ENCODE measurements at regions not wholly inside any gene's neighbourhood (a gene's known extent, or its start where the extent isn't known, plus 50 kb on each side); places are given as distances from the start of the nearest gene placed in this dataset.

- TF ChIP-seq CTCF (conservative IDR thresholded peaks at IDR 0.05; ENCODE audit: low read depth, low read length), result no peak
- no peak for TF ChIP-seq EZH2 (IDR thresholded peaks at IDR 0.05; ENCODE audit: low read length, unreplicated experiment)
- TF ChIP-seq EZH2phosphoT487 (IDR thresholded peaks at IDR 0.05; ENCODE audit: borderline replicate concordance, low read length), result no peak
Observed at GRCh38 chr9:103089357-103089756, 94.2 kb downstream of the CYLC2 start.
